HFF-Myc (cell line): ENCODE measurements at regions not wholly inside any gene's neighbourhood (a gene's known extent, or its start where the extent isn't known, plus 50 kb on each side); places are given as distances from the start of the nearest gene placed in this dataset.
"Not testable (repeated sequence)": the region's sequence is repeated elsewhere in the genome, so short reads cannot be mapped to it uniquely, and the experiment has no call there.

Experiments used
- DNase-seq: peaks from one replicate; pipeline ENCODE4 v3.0.0-alpha.2; 2011; ENCODE audit warnings: low read depth; ENCODE audit errors: extremely low read depth
- H3K4me3 ChIP-seq: replicated peaks from 2 replicates; pipeline ENCODE4 v1.5.1; 2011; ENCODE audit warnings: low read depth, mild to moderate bottlenecking, control low read depth, low read length
- CTCF ChIP-seq: IDR thresholded peaks from 2 replicates; pipeline ENCODE4 v1.5.1; 2012; ENCODE audit warnings: mild to moderate bottlenecking, low read depth, low read length, control low read depth; ENCODE audit errors: missing control alignments

GRCh38 chr13:62173958-62174357 is 758.3 kb upstream of the PCDH20 start:
- TF ChIP-seq CTCF, result no peak
- no peak overlapping the region for H3K4me3 ChIP-seq
- no peak for DNase-seq

GRCh38 chr13:62171697-62172096 is 756.0 kb upstream of the PCDH20 start:
- H3K4me3 ChIP-seq, result no peak overlapping the region
- TF ChIP-seq CTCF, result no peak
- DNase-seq, result no peak

- H3K4me3 ChIP-seq, result no peak overlapping the region
- no peak for TF ChIP-seq CTCF
- DNase-seq, result no peak
These were observed 753.2 kb upstream of the PCDH20 start for GRCh38 chr13:62168891-62169290.

- TF ChIP-seq CTCF, result no peak
- DNase-seq, result no peak
- no peak overlapping the region for H3K4me3 ChIP-seq
These were observed 752.1 kb upstream of the PCDH20 start for GRCh38 chr13:62167650-62168172.

- no peak for TF ChIP-seq CTCF
- no peak overlapping the region for H3K4me3 ChIP-seq
- DNase-seq, result no peak
These were observed 747.2 kb upstream of the PCDH20 start for GRCh38 chr13:62162860-62163259.

GRCh38 chr13:62158520-62158919 is 742.9 kb upstream of the PCDH20 start:
- H3K4me3 ChIP-seq, result no peak overlapping the region
- no peak for DNase-seq
- TF ChIP-seq CTCF, result no peak

- not testable (repeated sequence) for H3K4me3 ChIP-seq, DNase-seq
These were observed 736.1 kb upstream of the PCDH20 start for GRCh38 chr13:62151724-62152123.

- no peak for DNase-seq
- H3K4me3 ChIP-seq, result no peak overlapping the region
- TF ChIP-seq CTCF, result no peak
These were observed 726.4 kb upstream of the PCDH20 start for GRCh38 chr13:62142048-62142447.
